ENCODE measurements at regions not wholly inside any gene's neighbourhood (a gene's known extent, or its start where the extent isn't known, plus 50 kb on each side); places are given as distances from the start of the nearest gene placed in this dataset.
"Not testable (repeated sequence)": the region's sequence is repeated elsewhere in the genome, so short reads cannot be mapped to it uniquely, and the experiment has no call there.

GRCh38 chr4:107442538-107443111, 277.4 kb downstream of the PAPSS1 start:
- Histone ChIP-seq H2AFZ (ENCODE audit: low read depth, low read length, severe bottlenecking) (no peak overlapping the region), H3K4me2 (ENCODE audit: low read depth, low read length, poor library complexity, severe bottlenecking) (no peak overlapping the region), H3K27me3 (ENCODE audit: low read length) (no peaks in the 10 kb centered on the region), H3K9me2 (replicated peaks; ENCODE audit: insufficient read depth, low read length) (no peaks in the 10 kb centered on the region), H3K9me3 (ENCODE audit: insufficient read depth, low read length) (no peaks in the 10 kb centered on the region), H3K9ac (ENCODE audit: low read length) (no peak overlapping the region), H3F3A (ENCODE audit: insufficient read depth) (no peaks in the 10 kb centered on the region), H4K20me1 (ENCODE audit: low read depth, low read length) (no peaks in the 10 kb centered on the region), H3K27ac (ENCODE audit: low read depth, low read length) (no peak overlapping the region), H3K36me3 (ENCODE audit: low read length) (no peaks in the 10 kb centered on the region), H3K4me3 (ENCODE audit: insufficient read depth, low read length, poor library complexity, severe bottlenecking) (no peak overlapping the region), H3K79me2 (ENCODE audit: insufficient read depth, low read length) (no peaks in the 10 kb centered on the region)
- TF ChIP-seq EZH2phosphoT487 (conservative IDR thresholded peaks at IDR 0.05; ENCODE audit: low read length): no peak
- TF ChIP-seq CTCF (IDR thresholded peaks at IDR 0.05; ENCODE audit: insufficient read depth, low read length, poor library complexity, severe bottlenecking): no peak

- Histone ChIP-seq H3K79me2 (ENCODE audit: insufficient read depth, low read length) (no peaks in the 10 kb centered on the region), H2AFZ (ENCODE audit: low read depth, low read length, severe bottlenecking) (no peak overlapping the region), H3K9ac (ENCODE audit: low read length) (no peak overlapping the region), H3F3A (ENCODE audit: insufficient read depth) (no peaks in the 10 kb centered on the region), H3K27me3 (ENCODE audit: low read length) (no peaks in the 10 kb centered on the region), H3K36me3 (ENCODE audit: low read length) (no peaks in the 10 kb centered on the region), H4K20me1 (ENCODE audit: low read depth, low read length) (no peaks in the 10 kb centered on the region), H3K9me3 (ENCODE audit: insufficient read depth, low read length) (no peaks in the 10 kb centered on the region), H3K9me2 (replicated peaks; ENCODE audit: insufficient read depth, low read length) (no peaks in the 10 kb centered on the region), H3K27ac (ENCODE audit: low read depth, low read length) (no peak overlapping the region), H3K4me2 (ENCODE audit: low read depth, low read length, poor library complexity, severe bottlenecking) (no peak overlapping the region), H3K4me3 (ENCODE audit: insufficient read depth, low read length, poor library complexity, severe bottlenecking) (no peak overlapping the region)
- TF ChIP-seq CTCF (IDR thresholded peaks at IDR 0.05; ENCODE audit: insufficient read depth, low read length, poor library complexity, severe bottlenecking) (no peak), EZH2phosphoT487 (conservative IDR thresholded peaks at IDR 0.05; ENCODE audit: low read length) (no peak)
These were observed 280.6 kb downstream of the PAPSS1 start for GRCh38 chr4:107439401-107439800.

- not testable (repeated sequence) for H3K27me3 ChIP-seq (ENCODE audit: low read length); H2AFZ ChIP-seq (ENCODE audit: low read depth, low read length, severe bottlenecking); H3K27ac ChIP-seq (ENCODE audit: low read depth, low read length); H4K20me1 ChIP-seq (ENCODE audit: low read depth, low read length); H3K9me3 ChIP-seq (ENCODE audit: insufficient read depth, low read length); H3K79me2 ChIP-seq (ENCODE audit: insufficient read depth, low read length); H3K9me2 ChIP-seq (replicated peaks; ENCODE audit: insufficient read depth, low read length); H3F3A ChIP-seq (ENCODE audit: insufficient read depth); H3K9ac ChIP-seq (ENCODE audit: low read length); H3K4me3 ChIP-seq (ENCODE audit: insufficient read depth, low read length, poor library complexity, severe bottlenecking); H3K4me2 ChIP-seq (ENCODE audit: low read depth, low read length, poor library complexity, severe bottlenecking); H3K36me3 ChIP-seq (ENCODE audit: low read length)
These were observed 283.6 kb downstream of the PAPSS1 start for GRCh38 chr4:107436471-107436870.

- no peaks in the 10 kb centered on the region for H3K36me3 ChIP-seq (ENCODE audit: low read length)
These were observed 287.6 kb downstream of the PAPSS1 start for GRCh38 chr4:107432451-107432850.

More at GRCh38 chr4:107432451-107432850, 287.6 kb downstream of the PAPSS1 start:
- Histone ChIP-seq H4K20me1 (ENCODE audit: low read depth, low read length) (no peaks in the 10 kb centered on the region), H3K4me2 (ENCODE audit: low read depth, low read length, poor library complexity, severe bottlenecking) (no peak overlapping the region), H2AFZ (ENCODE audit: low read depth, low read length, severe bottlenecking) (no peak overlapping the region), H3K9ac (ENCODE audit: low read length) (no peak overlapping the region), H3K4me3 (ENCODE audit: insufficient read depth, low read length, poor library complexity, severe bottlenecking) (no peak overlapping the region), H3K9me3 (ENCODE audit: insufficient read depth, low read length) (no peaks in the 10 kb centered on the region), H3K27me3 (ENCODE audit: low read length) (no peaks in the 10 kb centered on the region), H3F3A (ENCODE audit: insufficient read depth) (no peaks in the 10 kb centered on the region), H3K27ac (ENCODE audit: low read depth, low read length) (no peak overlapping the region), H3K79me2 (ENCODE audit: insufficient read depth, low read length) (no peaks in the 10 kb centered on the region), H3K9me2 (replicated peaks; ENCODE audit: insufficient read depth, low read length) (no peaks in the 10 kb centered on the region)
- TF ChIP-seq EZH2phosphoT487 (conservative IDR thresholded peaks at IDR 0.05; ENCODE audit: low read length) (no peak), CTCF (IDR thresholded peaks at IDR 0.05; ENCODE audit: insufficient read depth, low read length, poor library complexity, severe bottlenecking) (no peak)

Measured in SU-DHL-6 (cell line).